Vagina (tissue), 2 donors: ENCODE measurements at regions not wholly inside any gene's neighbourhood (a gene's known extent, or its start where the extent isn't known, plus 50 kb on each side); places are given as distances from the start of the nearest gene placed in this dataset.

Experiments
- POLR2A ChIP-seq, 2 donors: fragments of 450-650 bp; IDR thresholded peaks; one replicate each; pipeline ENCODE4 v1.6.1; 2017; ENCODE audit warnings: antibody characterized with exemption in 2 of 2, mild to moderate bottlenecking in 2 of 2, moderate library complexity in 2 of 2
- TF ChIP-seq, protein P1 (sequence below), 3 experiments: fragments of 450-650 bp in 2 of 3; fragments of 200-600 bp in 1 of 3; sonication (generic) in 1 of 3; IDR thresholded peaks; one replicate each; pipeline ENCODE4 v1.5.1; 2017 to 2019; ENCODE audit warnings: antibody characterized with exemption in 3 of 3, mild to moderate bottlenecking in 2 of 3, moderate library complexity in 2 of 3

- TF ChIP-seq, protein P1, sequence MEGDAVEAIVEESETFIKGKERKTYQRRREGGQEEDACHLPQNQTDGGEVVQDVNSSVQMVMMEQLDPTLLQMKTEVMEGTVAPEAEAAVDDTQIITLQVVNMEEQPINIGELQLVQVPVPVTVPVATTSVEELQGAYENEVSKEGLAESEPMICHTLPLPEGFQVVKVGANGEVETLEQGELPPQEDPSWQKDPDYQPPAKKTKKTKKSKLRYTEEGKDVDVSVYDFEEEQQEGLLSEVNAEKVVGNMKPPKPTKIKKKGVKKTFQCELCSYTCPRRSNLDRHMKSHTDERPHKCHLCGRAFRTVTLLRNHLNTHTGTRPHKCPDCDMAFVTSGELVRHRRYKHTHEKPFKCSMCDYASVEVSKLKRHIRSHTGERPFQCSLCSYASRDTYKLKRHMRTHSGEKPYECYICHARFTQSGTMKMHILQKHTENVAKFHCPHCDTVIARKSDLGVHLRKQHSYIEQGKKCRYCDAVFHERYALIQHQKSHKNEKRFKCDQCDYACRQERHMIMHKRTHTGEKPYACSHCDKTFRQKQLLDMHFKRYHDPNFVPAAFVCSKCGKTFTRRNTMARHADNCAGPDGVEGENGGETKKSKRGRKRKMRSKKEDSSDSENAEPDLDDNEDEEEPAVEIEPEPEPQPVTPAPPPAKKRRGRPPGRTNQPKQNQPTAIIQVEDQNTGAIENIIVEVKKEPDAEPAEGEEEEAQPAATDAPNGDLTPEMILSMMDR (IDR thresholded peaks at IDR 0.05) = no peak
- TF ChIP-seq POLR2A (IDR thresholded peaks at IDR 0.05) = no peak
Measured at GRCh38 chr6:152904678-152905077, 78.2 kb downstream of the FBXO5 start.
